ENCODE measurements at regions not wholly inside any gene's neighbourhood (a gene's known extent, or its start where the extent isn't known, plus 50 kb on each side); places are given as distances from the start of the nearest gene placed in this dataset.

DNA sequence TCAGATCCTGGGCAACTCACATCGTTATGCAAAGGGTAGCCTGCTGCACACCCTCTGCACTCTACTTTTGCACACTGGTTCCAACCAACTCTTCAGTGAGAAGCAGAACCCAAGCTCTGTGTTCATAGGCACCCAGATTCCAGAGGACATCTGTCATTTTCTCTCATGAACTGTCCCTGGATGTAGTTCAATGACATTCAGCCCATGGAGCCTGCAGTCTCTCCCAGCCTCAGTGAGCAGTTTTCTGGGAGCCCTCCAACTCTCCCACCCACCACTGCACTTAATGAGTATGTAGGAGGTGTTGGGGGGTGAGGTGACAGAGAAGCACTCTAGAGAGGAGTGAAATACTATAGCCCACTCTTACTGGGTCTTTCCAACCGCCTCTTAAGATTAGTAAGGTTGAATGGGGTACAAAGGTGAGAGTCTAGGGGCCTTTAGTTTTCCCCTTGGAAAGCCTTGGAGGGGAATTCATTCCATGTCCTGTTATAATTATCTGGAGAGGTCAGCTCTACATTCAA lies 58.1 kb upstream of the APOBEC4 start:
- DNase-seq = no peak

DNA sequence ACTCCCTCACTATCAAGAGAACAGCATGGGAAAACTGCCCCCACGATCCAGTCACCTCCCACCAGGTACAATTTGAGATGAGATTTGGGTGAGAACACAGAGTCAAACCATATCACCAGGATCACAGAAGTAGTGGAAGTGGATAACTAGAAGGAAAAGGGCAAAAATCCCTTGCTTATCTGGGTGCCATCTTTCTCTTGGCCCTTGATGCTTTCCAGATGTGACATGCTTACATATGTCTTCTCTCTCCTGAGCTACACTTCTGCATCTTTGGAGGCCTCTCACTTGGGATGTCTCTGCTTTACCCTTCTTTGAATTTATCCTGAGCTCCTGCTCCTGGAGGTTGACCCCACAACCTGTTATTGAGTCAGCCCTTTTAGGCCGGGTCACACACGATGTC lies 57.6 kb upstream of the APOBEC4 start:
- DNase-seq = no peak

DNA sequence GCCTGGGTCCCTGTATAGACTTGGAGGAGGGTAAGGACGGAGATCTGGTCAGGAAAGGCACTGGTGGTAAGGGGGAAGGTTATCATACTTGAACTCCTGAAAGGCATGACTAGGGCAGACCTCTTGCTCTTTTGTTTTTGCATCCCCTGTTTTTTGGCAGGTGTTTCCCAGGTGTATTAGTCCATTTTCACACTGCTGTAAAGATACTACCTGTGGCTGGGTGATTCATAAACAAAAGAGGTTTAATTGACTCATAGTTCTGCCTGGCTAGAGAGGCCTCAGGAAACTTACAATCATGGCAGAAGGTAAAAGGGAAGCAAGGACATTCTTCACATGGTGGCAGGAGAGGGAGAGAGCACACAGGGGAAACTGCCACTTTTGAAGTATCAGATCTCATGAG lies 57.2 kb upstream of the APOBEC4 start:
- DNase-seq = no peak

DNA sequence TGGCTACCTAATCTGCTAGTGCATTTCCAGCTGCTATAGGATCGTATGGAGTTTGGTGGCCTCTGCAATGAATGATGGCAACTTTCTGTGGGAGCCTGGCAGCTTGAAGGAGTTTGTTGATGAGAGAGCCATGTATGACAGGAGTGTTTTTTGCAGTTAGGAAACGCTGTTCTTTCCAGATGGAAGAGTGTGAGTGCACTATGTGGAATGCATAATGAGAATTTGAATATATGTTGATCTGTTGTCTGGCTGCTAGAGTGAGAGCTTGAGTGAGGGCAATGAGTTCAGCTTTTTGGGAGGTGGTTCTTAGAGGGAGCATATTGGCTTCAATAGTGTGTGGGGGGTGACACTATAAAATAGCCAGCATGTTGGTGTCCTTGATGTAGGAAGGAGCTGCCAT lies 51.0 kb upstream of the APOBEC4 start:
- DNase-seq = no peak
